ENCODE measurements at regions not wholly inside any gene's neighbourhood (a gene's known extent, or its start where the extent isn't known, plus 50 kb on each side); places are given as distances from the start of the nearest gene placed in this dataset.

DNA sequence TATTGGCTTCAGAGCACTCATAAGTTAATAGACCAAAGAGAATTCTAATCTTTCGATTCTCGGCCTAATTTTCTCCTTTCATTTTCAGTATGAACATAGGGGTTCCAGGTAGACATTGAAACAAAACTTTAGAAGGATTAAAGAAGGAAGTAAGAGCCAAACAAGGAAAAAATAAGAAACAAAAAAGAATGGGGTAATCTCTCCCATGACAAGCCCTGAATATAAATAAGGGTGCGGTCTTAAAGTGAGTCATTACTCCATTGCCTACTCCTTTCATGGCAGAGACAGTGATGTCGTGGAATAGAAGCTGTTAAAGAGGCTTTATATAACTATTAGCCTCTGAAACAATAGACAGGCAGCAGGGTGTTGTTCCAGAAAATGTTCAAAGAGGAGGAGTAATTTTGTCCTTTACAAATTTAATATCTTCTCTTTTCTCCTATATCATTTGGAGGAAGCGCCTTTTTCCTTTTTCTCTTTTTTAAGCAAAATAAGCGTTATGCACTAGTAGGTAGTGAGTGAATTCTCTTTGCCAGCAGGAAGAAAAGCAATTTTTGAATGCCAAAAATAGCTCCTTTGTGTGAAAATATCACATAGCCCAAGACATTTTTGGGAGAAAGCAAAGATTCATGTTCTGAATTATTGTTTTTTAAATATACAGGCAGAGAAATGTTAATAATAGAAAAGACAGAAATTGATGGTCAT lies 607.9 kb upstream of the KCNMB2 start:
- no peak for DNase-seq

DNA sequence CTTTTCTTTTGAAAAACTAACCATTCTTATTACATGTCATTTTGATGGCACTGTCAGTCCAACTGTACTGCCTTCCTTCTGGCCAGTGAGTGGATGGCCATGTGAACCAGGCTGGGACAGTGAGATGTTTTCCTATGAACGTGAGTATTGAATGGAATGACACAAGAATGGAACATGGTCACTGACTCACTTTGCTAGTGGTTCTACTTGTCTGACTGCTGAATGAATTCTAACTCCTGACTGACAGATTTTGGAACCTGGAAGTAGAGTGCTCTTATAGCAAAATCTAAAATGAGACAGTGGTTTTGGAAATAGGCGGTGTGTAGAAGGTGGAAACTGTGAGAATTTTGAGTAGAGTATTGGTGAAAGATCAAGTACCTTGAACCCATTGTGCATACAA lies 606.9 kb upstream of the KCNMB2 start:
- DNase-seq, result no peak

DNA sequence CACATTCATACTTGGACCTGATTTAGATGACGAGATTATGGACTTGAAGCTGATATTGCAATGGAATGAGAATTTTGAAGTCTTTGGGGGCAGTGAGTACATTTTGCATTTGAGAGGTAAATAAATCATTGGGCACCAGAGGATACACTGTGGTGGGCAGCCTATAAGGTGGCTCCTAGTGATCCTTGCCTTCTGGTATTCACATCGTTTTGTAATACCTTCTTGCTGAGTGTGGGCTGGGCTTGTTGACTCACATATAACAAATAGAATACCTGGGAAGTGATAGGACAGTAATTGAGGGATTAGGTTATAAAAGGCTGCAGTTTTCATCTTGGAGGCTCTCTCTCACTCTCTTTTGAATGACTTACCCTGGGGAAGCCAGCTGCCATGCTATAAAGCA lies 605.5 kb upstream of the KCNMB2 start:
- no peak for DNase-seq

GRCh38 chr3:177931346-177931745 lies 604.9 kb upstream of the KCNMB2 start:
- DNase-seq, result no peak

DNA sequence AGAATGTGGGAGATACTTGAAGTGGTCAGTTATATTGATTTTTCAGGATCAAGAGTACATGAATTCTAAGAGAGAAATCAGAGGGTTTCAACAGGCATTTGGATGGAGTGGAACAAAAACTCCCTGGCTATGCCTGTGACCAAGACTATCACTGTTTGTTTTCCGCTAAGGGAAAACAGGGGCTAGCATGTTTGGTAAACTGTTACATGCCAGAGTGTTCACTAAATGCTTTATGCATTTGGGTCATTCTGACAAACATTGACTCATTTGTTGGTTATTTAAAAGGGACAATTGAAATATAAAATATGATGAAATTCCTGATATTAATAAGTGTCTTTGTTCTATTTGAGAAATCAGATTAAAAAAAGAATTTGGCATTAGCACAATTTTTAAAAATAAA lies 603.9 kb upstream of the KCNMB2 start:
- DNase-seq, result no peak

GRCh38 chr3:177932750-177933660 lies 603.2 kb upstream of the KCNMB2 start:
- no peak for DNase-seq

GRCh38 chr3:177934001-177934891 lies 602.0 kb upstream of the KCNMB2 start:
- no peak for DNase-seq

DNA sequence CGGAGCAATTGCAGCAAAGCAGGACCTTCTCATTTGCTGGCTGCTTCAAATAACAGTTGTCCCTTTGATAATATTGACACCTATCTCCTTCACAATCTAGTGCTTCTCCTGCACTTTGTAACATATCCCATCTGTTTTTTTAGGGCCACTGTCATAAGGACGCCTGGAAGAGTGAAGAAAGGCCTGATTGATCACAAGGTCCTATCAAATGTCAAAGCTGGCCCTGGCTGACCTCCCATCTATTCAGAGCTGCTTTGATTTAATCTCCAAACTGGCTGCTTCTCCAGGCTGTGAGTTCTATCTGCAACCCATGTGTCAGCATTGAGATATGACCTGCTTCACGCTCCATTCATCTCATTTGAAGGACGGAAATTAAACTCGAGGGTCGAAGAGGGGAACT lies 601.2 kb upstream of the KCNMB2 start:
- no peak for DNase-seq

GRCh38 chr3:177936721-177937120 lies 599.5 kb upstream of the KCNMB2 start:
- no peak for DNase-seq

DNA sequence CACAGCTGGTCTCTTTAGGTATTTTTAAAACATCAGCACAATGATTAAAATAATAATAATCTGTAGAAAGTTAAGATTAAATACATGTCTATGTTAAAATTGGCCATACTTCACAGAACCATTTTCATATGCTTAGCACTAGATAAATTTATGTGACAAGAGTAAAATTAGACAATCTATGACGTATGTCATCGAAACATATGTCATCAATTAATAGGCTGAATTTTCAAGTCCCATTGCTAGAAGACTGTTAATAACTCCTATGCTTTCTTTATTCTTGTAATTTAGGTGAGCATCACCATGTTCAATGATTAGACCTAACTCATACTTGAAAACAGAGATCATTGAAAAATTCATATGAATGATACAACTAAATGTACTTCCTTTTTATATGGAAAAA lies 593.3 kb upstream of the KCNMB2 start:
- no peak for DNase-seq

GRCh38 chr3:177944228-177944661 lies 592.0 kb upstream of the KCNMB2 start:
- DNase-seq, result no peak

- no peak for DNase-seq
Observed at GRCh38 chr3:177946048-177946447, 590.2 kb upstream of the KCNMB2 start.

DNA sequence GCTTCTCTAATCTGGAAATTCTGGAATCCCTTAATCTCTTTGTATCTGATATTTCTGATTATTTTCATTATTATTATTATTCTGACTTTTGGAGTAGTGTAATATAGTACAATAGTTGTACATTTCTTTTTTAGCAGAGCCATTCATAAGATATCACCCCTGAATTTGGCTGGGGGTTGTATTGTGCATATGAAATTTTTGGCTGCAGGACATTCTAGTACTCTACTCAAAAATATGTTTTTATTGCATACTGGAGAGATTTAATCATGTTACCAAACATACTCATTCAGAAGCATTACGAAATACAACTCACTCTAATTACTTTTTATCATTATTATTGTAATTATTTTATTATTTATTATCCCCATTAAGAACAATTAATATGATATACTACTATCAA lies 589.7 kb upstream of the KCNMB2 start:
- no peak for DNase-seq

DNA sequence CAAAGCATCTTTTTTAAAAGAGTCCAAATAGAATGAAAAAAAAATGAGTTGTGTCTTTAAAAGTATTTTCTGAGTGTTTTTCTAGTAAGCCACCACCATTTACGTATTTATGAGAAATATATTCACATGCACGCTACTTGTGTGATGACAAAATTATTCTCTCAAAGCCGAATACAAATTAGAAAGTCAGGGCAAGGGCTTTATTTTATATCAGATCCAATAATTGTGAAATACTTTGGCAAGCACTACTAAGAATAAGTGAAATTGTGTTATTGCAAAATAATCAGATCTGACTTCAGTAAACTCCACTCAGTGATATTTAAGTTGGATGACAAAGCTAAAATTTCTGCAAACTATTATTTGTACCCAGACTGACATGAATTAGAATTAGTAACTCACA lies 589.3 kb upstream of the KCNMB2 start:
- no peak for DNase-seq

DNA sequence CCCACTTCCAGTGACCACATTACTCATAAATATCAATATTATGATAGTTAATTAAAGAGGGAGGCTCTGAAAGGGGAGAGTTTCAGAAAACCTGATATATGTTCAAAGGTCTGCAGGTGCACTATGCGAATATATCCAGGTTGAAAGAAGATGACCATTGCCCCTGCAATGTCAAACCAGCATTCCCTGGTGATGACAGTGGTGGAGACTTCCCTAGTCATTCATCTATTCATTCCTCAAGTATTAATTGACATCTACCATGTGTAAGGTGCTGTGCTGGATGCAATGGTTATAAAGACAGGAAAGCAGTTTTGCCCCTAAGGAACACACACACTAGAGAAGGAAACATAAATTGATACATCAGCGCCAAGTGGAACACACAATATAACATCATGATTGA lies 588.3 kb upstream of the KCNMB2 start:
- DNase-seq, result no peak

GRCh38 chr3:177948716-177949425 lies 587.4 kb upstream of the KCNMB2 start:
- DNase-seq, result no peak

DNA sequence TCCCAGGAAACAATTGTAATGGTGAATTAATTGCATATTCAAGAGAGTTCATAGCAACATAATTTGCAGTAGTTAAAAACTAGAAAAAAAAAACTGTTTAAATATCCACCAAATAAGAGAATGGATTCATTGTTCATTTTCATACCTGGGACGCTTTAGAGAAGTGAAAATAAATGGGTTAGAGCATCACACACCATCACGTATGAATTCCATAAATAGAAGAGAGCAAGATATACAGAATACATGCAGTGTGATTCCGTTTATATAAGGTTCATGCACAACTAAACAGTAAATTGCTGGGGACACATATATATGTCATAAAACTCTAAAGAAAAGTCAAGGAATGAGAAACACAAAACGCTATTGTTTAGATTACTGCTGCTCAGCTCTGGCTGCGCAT lies 577.0 kb upstream of the KCNMB2 start:
- DNase-seq, result no peak

DNA sequence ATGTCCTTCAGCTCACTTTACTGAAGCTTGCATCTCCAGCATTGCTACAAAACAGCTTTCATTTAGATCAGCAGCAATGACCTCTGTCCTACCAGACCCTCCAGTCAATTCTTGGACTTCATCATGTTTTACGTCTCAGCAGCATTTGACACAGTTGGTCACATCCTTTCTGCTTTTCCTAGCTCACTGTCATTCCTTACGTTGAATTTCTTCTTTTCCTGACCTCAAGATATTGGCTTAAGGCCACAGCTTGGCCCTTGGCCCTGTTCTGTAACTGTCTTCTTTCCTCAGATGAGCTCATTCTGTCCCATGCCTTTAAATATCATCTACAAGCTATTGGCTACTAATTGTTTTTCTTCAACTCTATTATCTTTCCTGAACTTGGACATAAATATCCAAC lies 576.2 kb upstream of the KCNMB2 start:
- DNase-seq, result no peak

DNA sequence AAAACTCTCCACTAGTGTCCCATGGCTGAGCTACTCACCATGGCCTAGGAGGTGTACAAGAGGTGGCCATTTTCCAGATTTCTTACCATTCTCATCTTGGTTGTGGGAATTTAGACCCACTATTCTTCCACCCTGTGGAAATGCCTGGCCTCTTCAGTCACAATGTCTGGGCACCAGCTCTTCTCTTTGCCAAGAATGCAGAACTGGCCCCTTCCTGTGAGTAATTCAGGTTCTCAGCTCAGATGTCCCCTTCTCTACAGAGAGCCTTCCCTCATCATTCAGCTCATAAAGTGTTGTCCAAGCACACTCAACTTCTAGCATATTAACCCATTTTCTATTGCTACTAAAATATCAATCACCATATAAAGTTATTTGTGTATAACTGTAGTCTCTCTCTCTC lies 575.5 kb upstream of the KCNMB2 start:
- DNase-seq, result no peak

DNA sequence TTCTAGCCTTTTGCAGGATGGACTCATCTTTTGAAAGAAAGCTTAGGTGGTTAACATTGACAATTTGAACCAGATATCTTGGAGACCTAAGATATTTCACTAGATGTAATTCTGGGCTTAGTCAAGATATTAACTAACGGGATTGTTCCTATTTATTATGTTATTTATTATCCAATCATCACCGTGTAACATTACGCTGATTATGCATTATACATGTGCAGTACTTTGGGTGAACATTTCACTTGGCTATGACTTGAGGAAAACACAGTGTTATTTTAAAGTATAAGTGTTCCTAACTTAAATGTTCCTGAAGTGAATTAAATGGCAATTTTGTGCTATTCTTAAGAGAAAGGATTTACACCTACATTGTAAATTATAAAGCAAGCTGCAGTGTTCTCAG lies 574.5 kb upstream of the KCNMB2 start:
- no peak for DNase-seq

- DNase-seq, result no peak
Observed at GRCh38 chr3:177966493-177966892, 569.7 kb upstream of the KCNMB2 start.

DNA sequence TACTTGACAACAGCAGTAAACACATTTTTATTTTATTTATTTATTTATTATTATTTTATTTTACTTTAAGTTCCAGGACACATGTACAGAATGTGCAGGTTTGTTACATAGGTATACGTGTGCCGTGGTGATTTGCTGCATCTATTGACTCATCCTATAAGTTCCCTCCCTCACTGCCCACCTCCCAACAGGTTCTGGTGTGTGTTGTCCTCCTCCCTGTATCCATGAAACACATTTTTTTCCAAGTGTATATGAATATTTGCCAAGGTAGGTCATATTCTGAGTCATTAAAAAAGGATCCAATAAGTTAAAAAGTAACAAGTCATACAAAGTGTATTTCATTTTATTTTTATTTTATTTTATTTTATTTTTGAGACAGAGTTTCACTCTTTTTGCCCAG lies 567.3 kb upstream of the KCNMB2 start:
- DNase-seq, result no peak
